Myocyte (in vitro differentiated cells): ENCODE measurements at regions not wholly inside any gene's neighbourhood (a gene's known extent, or its start where the extent isn't known, plus 50 kb on each side); places are given as distances from the start of the nearest gene placed in this dataset.
A peak's percentile ranks its signal among the peaks of the same experiment; 100 is the strongest.
"Not testable (repeated sequence)": the region's sequence is repeated elsewhere in the genome, so short reads cannot be mapped to it uniquely, and the experiment has no call there.

Experiments
- DNase-seq: peaks from one replicate; pipeline ENCODE4 v3.0.0-alpha.2; 2012; ENCODE audit warnings: low read depth

DNA sequence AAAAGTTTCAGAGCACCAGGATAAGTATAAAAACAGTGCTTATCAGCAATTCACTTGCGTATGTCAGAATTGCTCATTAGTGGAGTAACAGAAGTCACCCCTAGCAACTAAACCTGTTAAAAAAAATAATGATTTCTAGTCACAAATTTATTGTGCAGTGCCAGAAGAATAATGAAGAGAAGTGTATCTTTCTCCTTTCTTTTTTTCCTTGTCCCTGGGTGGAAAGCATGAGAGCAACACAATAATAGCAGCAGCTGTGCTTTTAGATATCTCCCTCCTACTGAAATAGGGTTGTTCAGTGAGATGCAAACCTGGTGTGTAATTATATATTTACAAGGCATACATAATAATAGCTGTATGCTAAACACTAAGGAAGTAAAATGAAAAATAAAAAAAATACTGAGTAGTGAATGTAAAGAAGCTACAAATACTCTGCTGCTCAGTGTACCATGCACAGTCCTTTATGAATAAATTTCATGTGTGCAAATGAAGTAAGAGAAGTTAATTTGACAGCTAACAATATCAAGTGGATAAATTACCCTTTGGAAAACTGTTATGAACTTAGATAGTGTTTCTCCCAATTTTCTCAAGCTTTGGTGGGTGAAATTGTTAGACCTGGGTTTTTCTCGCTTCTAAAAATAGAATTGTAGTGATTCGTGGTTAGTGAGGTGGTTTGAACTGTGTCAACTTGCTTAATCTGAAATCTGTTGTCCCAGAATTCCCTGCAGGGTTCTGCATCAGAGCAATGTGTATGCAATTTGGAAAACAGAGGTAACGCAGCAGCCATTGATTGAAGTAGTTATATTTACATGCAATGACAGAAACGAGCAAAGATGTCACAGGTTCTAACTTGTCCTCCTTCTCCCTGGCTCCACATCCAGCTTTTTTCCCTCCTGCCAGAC, 125.7 kb upstream of the NDST3 start:
- DNase-seq: peak; percentile 0

- DNase-seq: no peak
Measured at GRCh38 chr4:117916728-117917127, 117.6 kb upstream of the NDST3 start.

DNA sequence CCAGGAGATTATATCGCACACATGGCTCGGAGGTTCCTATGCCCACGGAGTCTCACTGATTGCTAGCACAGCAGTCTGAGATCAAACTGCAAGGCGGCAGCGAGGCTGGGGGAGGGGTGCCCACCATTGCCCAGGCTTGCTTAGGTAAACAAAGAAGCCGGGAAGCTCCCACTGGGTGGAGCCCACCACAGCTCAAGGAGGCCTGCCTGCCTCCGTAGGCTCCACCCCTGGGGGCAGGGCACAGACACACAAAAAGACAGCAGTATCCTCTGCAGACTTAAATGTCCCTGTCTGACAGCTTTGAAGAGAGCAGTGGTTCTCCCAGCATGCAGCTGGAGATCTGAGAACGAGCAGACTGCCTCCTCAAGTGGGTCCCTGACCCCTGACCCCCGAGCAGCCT, 112.0 kb upstream of the NDST3 start:
- DNase-seq: not testable (repeated sequence)

DNA sequence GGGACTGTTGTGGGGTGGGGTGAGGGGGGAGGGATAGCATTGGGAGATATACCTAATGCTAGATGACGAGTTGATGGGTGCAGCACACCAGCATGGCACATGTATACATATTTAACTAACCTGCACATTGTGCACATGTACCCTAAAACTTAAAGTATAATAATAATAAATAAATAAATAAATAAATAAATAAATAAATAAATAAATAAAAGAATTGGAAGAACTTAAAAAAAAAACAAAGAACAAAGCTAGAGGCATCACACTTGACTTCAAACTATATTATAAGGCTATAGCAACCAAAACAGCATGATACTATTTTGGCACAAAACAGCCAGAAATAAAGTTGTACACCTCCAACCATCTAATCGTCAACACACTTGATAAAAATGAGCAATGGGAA, 106.5 kb upstream of the NDST3 start:
- DNase-seq: not testable (repeated sequence)

GRCh38 chr4:117941611-117942010, 92.7 kb upstream of the NDST3 start:
- DNase-seq: no peak

DNA sequence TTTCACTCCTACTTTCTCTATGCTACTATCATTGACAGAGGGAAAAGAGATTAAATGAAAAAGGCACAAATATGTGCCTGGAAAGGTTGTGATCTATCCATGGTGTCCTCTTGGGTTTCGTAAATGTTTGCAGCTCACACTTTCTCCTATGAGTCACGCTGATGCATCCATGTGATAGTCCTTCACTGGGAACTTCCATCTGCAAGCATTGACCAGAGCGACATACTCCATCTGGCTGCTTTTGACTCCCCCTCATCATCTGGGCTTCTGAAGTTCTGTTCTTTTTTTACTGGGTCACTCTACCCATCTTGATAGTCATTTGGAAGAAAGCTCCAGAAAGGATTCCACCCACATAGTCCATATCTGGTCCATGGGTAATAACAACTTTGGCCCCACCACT, 84.7 kb upstream of the NDST3 start:
- no peak for DNase-seq

DNA sequence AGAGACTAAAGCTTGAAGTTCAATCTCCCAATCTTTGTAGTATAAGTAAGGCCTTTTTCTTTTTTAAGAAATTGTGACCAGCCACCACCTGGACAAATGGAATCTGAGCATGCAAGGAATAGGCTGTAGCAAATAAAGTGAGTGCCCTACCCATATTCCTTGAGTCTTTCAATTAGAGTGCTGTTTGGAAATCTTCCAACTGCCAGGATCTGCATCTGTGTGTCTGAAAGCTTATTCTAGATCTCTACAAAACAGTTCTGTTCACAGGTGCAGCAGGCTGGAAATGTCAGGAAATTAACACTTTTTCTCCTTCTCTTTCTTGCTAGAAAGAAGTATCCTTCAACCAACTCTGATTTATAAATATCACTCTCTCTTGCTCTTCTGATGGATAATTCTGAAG, 76.7 kb upstream of the NDST3 start:
- no peak for DNase-seq

DNA sequence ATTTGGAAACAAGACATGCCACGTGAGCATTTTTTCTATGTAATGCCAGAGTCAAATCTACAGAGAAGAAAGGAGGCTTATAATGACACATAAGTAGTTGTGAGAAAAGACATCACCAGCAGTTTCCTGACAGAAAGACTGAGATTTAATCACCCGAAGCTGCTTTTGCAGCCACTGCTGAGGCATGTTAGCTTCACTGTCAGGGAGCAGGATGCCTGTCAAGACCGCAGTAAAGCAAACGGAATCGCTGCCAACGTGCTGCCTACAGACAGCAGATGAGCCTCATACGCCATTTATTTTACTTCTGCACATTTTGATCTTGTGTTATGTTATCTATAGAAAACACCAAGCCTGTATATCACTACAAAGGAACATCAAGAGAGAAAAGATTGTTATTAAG, 68.7 kb upstream of the NDST3 start:
- no peak for DNase-seq

DNA sequence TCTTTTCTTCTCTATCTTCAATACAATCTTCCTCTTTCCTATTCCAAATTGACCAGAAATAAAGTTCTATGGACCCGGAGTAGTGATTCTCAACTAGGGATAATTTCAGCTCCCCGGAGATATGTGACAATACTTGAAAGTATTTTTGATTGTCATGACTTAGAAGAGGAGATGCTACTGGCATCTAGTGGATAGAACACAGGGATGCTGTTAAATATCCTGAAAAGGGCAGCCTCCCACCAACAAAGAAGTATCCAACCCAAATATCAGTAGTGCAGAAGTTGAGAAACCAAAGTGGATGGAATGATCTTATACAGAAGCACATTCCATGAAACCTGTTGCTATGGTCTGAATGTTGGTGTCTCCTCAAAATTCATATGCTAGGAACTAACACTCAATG, 65.7 kb upstream of the NDST3 start:
- DNase-seq: no peak

GRCh38 chr4:117971403-117971802, 62.9 kb upstream of the NDST3 start:
- DNase-seq: no peak

DNA sequence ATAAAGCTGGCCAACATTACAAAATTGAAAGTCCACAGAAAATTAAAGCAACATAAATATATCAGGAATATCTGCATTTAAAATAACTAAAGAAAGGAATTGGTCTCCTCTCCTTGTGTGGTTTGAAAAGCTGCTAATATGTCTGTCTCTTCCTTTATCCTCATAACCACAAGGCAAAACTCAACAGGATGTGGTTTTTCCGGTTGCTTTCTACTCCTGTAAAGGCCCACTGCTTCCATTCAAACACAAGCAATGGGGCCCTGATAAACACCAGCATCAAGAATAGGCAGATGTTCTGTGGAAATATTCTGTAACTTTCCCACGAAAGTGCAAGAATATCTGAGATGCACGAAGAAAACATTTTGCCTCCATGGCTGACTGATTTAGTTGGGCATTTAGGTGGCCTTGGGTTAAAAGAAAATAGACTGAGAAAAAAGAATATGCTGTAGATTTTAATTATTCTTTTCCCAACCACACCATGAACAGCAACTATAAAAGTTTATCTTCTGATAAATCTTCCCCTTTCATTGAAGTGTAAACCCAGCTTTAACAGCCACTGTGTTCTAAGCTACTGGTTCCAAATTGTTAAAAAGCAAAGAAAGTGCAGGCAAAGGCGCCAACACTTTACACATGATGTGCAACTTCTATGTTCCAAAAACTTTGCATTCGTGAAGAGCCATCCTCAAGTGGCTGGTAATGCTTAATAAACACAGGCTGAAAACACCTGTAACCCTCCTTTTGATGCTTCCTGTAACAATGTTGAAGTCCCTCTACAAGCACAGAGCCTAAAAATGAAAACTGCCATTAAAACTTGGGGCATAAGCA, 50.5 kb upstream of the NDST3 start:
- DNase-seq: peak; percentile 13

DNA sequence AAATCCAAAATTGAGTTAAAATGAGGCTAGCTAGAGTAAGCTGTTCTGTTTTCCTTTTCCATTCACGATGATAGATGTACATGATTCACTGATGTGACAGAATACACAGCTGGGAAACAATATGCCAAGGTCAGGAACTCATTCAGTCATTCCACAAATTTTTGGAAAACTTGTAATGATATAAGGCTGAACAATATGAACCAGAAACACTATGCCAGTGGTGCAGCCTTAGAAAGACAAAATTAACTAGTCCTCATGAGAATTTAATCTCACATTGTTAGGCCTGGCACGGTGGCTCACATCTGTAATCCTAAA, 50.0 kb upstream of the NDST3 start:
- no peak for DNase-seq
